GM12801 (cell line): ENCODE measurements at regions not wholly inside any gene's neighbourhood (a gene's known extent, or its start where the extent isn't known, plus 50 kb on each side); places are given as distances from the start of the nearest gene placed in this dataset.

Experiments
- TF ChIP-seq, protein P1 (sequence below): IDR thresholded peaks from one replicate; pipeline ENCODE4 v1.5.1; 2011; ENCODE audit warnings: control low read depth; ENCODE audit not compliant: insufficient read length; ENCODE audit errors: extremely low read depth

DNA sequence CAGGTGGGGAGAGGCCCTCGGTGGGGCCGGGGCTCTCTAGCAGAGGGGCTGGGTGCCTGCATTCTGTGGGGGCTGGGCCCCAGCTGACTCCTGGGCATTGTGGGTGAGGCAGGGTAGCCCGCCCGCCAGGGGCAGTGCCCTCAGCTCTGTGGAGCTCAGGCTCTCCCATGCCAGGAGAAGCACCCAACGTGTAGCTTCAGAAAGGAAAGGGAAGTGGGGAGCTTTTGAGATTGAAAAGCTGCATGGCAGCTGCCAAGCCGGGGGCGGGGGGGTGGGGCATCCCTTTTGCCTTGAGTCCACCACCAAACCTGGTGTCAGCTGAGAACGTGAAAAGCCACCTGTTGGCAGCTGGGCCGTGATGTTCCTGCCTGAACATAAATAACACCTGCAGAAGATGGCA is 192.1 kb upstream of the CIBAR2 start:
- TF ChIP-seq, protein P1, sequence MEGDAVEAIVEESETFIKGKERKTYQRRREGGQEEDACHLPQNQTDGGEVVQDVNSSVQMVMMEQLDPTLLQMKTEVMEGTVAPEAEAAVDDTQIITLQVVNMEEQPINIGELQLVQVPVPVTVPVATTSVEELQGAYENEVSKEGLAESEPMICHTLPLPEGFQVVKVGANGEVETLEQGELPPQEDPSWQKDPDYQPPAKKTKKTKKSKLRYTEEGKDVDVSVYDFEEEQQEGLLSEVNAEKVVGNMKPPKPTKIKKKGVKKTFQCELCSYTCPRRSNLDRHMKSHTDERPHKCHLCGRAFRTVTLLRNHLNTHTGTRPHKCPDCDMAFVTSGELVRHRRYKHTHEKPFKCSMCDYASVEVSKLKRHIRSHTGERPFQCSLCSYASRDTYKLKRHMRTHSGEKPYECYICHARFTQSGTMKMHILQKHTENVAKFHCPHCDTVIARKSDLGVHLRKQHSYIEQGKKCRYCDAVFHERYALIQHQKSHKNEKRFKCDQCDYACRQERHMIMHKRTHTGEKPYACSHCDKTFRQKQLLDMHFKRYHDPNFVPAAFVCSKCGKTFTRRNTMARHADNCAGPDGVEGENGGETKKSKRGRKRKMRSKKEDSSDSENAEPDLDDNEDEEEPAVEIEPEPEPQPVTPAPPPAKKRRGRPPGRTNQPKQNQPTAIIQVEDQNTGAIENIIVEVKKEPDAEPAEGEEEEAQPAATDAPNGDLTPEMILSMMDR: no peak

DNA sequence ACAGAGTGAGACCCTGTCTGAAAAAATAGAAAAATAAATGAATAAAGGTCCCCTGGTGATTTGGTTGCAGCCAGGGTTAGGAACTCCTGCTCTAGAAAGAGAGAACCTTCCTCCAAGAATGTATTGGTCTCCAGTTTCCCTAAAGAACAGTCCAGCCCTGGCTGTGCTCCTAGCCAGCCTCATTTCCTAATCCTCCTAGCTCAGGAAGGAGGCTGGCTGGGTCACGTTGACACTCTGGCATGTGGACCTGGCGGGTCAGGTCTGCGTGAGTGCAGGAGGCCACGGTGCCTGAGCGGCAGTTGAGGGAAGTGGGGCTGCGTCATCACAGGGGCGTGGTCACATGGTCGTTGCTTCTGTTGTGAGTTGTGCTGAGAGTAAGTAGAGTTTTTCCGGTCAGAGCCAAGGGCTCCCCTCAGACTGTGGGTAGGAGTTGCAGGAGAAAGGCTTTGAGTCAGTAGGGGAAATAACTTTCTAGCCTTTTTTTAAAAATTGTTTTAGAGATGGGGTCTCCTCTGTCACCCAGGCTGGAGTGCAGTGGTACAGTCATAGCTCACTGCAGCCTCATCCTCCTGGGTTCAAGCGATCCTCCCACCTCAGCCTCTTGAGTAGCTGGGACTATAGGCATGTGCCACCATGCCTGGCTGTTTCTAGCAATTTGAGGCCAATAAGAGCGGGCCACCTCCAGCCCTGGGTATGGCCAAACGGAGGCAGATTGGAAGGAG is 194.0 kb upstream of the CIBAR2 start:
- TF ChIP-seq, protein P1: no peak

DNA sequence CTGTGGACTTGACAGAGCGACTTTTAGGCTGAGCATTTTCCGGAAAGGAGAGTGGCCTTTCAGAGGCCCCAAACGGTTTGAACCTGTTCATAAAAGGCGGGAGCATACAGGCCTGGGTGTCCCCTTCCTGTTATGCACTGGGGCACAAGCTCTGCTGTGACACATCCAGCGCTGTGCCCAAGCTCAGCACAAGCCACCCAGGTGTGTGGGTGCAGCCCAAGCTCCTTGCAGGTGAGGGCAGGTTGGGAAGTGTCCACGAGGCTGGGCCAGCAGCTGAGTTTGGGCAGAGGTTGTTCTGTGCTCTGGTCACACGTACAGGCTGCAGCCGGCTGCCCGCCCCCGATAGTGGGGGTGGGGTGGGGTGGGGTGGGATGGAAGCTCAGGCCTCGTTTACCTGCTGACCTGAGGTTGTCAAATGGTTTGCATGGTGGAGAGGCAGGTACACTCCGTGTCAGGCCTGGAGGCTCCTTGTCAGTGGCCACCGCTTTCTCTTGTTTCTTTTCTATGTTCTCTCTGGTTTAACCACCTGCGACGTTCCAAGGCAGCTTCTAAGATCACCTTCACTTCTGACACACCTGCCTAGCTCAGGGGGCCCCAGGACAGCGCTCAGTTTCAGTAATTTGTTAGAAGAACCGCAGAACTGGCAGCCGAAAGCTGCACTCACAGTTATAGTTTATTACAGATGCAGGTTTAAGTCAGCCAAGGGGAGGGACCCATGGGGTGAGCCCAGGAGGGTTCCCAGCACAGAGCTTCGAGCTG is 194.7 kb upstream of the CIBAR2 start:
- TF ChIP-seq, protein P1: no peak

DNA sequence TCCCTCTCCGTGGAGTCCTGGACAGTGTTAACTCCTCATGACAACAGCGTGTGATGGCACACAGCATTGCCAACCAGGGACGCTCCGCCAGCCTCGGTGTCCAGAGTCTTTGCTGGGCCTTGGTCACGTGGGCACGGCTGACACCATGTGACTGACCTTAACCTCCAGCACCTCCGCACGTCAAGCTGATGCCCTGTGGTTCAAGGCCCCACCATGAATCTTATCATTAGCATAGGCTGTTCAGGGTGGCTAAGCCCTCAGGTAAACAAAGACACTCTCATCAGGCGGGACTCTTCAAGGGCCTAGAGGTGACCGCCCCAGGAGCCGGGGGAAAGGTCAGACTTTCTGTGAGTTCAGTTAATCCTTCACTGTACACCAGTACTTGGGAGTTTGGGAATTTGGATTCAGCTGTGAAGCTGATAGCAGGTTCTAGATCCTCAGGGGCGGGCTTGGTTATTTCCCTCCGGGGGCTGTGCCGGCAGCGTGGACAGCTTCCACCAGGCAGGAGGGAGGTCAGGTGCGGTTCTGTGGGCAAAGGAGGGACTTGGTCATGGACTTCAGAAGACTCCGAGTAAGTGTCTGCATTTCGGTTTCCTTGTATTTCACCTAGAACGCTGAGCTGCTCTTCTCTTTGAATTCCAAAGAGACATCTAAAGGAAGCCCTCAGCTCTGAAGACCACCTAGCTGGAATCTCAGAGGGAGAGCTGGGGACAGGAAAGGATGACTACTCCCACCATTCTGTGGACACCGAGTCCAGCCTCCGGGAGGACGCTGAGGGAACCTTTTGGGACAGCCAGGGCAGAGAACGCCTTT is 195.5 kb upstream of the CIBAR2 start:
- TF ChIP-seq, protein P1: no peak

DNA sequence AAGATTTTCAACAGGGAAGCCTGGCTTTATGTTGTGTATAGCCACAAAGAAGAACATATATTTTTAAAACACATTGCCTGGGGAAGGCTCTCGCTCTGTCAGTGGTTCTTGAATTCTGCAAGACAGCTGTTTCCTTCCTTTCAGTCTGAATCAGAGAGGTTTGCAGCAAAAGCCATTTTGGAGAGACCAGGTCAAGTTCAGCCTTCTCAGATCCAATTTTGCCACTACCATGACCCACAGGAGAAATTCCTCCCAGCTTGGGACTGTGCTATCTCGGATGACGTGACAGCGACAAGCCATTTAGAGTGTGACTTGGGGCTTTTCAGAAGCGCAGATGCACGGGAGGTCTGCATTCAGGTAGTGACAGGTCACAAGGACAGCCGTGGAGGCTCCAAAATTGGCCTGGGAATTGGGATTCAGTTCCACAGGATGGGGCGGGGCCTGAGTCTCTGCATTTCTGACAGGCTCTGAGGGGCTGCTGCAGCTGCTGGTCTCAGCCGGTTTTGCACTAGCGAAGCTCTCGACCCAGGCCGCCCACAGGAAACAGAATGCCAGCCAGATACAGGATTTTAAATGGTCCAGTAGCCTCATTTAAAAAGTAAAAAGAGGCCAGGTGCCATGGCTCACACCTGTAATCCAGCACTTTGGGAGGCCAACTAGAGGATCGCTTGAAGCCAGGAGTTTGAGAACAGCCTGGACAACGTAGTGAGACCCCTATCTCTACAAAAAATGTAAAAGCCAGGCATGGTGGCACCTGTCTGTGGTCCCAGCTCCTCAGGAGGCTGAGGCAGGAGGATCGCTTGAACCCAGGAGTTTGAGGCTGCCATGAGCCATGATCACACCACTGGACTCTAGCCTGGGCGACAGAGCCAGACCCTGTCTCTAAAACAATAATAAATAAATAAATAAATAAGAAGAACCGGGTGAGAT is 196.6 kb upstream of the CIBAR2 start:
- TF ChIP-seq, protein P1: no peak

DNA sequence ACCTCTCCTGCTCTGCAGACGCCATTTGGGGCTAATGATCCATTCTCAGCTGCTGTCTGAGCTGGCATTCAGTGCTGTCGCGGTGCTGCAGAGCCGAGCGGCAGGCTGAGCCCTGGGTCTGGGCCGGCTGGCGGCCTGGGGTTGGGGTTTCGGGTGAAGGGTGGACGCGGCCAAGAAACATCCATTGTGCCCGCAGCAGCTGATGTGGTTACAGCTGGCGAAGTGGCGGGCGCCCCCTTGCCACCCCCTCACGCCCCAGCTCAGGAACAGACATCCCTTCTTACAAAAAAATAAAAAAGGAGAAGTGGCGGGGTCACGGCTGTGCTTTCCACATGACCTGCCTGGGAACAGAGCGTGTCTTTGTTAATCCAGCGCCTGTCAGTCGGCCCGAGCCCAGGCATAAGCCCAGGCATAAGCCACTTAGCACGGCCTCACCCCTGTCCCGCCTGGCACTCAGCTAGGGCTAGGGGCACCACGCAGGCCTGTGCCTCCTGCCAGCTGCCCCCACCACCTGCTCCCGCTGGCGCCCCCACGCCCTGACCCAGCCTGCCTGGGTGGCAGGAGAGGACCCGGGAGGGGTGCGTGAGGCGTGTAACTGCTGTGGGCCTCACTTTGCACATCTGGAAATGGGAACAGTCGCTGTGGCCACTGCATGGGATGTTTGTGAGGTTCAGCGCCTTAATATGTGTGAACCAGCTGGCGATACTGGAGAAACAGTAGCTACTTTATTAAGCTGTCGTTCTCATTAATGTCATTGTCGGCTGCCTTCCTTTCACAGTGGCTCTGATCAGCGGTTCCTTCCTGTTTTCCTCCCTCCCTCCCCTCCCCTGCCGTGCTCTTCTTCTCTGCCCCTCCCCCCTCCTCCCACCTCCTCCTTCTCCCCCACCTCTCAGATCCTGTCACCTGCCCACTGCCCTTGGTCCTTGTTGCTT is 197.7 kb upstream of the CIBAR2 start:
- TF ChIP-seq, protein P1: no peak
